HAP-1 (cell line): ENCODE measurements at regions not wholly inside any gene's neighbourhood (a gene's known extent, or its start where the extent isn't known, plus 50 kb on each side); places are given as distances from the start of the nearest gene placed in this dataset.

Experiments
- DNase-seq, 2 experiments: peaks; one replicate each; pipeline ENCODE4 v3.0.0-alpha.2; 2016 to 2020; ENCODE audit warnings: low spot score in 2 of 2
- H3K27me3 ChIP-seq: fragments of 250-450 bp; sonication (Bioruptor Pico); 2 replicates; pipeline ENCODE4 v1.5.1; 2020; ENCODE audit warnings: low read depth, mild to moderate bottlenecking, moderate library complexity
- H3K36me3 ChIP-seq: fragments of 250-450 bp; sonication (Bioruptor Pico); replicated peaks from 2 replicates; pipeline ENCODE4 v1.5.1; 2020; ENCODE audit warnings: mild to moderate bottlenecking
- H3K4me1 ChIP-seq: fragments of 250-450 bp; sonication (Bioruptor Pico); 2 replicates; pipeline ENCODE4 v1.5.1; 2020; ENCODE audit warnings: mild to moderate bottlenecking
- H3K4me3 ChIP-seq: fragments of 250-450 bp; sonication (Bioruptor Pico); 2 replicates; pipeline ENCODE4 v1.5.1; 2020; ENCODE audit warnings: mild to moderate bottlenecking, moderate library complexity
- H3K9me3 ChIP-seq: fragments of 250-450 bp; sonication (Bioruptor Pico); 2 replicates; pipeline ENCODE4 v1.5.1; 2020; ENCODE audit warnings: mild to moderate bottlenecking, moderate library complexity
- in situ Hi-C: fragments of 300-500 bp; cut with MboI; formaldehyde crosslinking; loops from 3 replicates; pipeline ENCODE4 v1.14.3; 2020; ENCODE audit warnings: low sequenced_read_pairs, inconsistent platforms, mixed read lengths

GRCh38 chr1:98066911-98067310 is 146.1 kb upstream of the DPYD start:
- Histone ChIP-seq H3K27me3 (no peaks in the 10 kb centered on the region), H3K4me1 (no peaks in the 10 kb centered on the region; the same call in 1 of the 2 replicates), H3K36me3 (no peaks in the 10 kb centered on the region), H3K4me3 (no peak overlapping the region), H3K9me3 (no peaks in the 10 kb centered on the region)
- DNase-seq, result no peak
- in situ Hi-C loops, result no loop called here

GRCh38 chr1:98059620-98060019 is 138.8 kb upstream of the DPYD start:
- no peak for DNase-seq
- H3K4me1 ChIP-seq, result no peaks in the 10 kb centered on the region
- no peaks in the 10 kb centered on the region for H3K36me3 ChIP-seq
- no peak overlapping the region for H3K4me3 ChIP-seq
- H3K27me3 ChIP-seq, result peaks cover 10% of the 10 kb centered on the region; the same call in 1 of the 2 replicates
- in situ Hi-C loops, result no loop called here
- no peaks in the 10 kb centered on the region for H3K9me3 ChIP-seq

- peaks cover 1% of the 10 kb centered on the region for H3K4me1 ChIP-seq
- in situ Hi-C loops, result no loop called here
- DNase-seq, result no peak
- H3K9me3 ChIP-seq, result no peaks in the 10 kb centered on the region
- H3K4me3 ChIP-seq, result no peak overlapping the region
- H3K27me3 ChIP-seq, result peaks cover 10% of the 10 kb centered on the region; the same call in 1 of the 2 replicates
- no peaks in the 10 kb centered on the region for H3K36me3 ChIP-seq
Measured at GRCh38 chr1:98058676-98059075, 137.8 kb upstream of the DPYD start.

GRCh38 chr1:98057236-98057910 is 136.5 kb upstream of the DPYD start:
- H3K4me3 ChIP-seq, result no peak overlapping the region
- no peak for DNase-seq
- in situ Hi-C loops, result no loop called here
- H3K4me1 ChIP-seq, result peaks cover 11% of the 10 kb centered on the region
- no peaks in the 10 kb centered on the region for H3K9me3 ChIP-seq
- peaks cover 10% of the 10 kb centered on the region; the same call in 1 of the 2 replicates for H3K27me3 ChIP-seq
- no peaks in the 10 kb centered on the region for H3K36me3 ChIP-seq

- in situ Hi-C loops, result no loop called here
- H3K4me1 ChIP-seq, result peaks cover 11% of the 10 kb centered on the region
- peaks cover 10% of the 10 kb centered on the region; the same call in 1 of the 2 replicates for H3K27me3 ChIP-seq
- no peaks in the 10 kb centered on the region for H3K9me3 ChIP-seq
- no peaks in the 10 kb centered on the region for H3K36me3 ChIP-seq
- H3K4me3 ChIP-seq, result no peak overlapping the region
- DNase-seq, result no peak
Measured at GRCh38 chr1:98056781-98057180, 135.9 kb upstream of the DPYD start.

GRCh38 chr1:98055457-98055856 is 134.6 kb upstream of the DPYD start:
- H3K4me3 ChIP-seq, result no peak overlapping the region
- in situ Hi-C loops, result no loop called here
- H3K4me1 ChIP-seq, result peaks cover 11% of the 10 kb centered on the region
- no peaks in the 10 kb centered on the region for H3K36me3 ChIP-seq
- no peaks in the 10 kb centered on the region for H3K9me3 ChIP-seq
- no peak for DNase-seq
- peaks cover 8% of the 10 kb centered on the region; the same call in 1 of the 2 replicates for H3K27me3 ChIP-seq

GRCh38 chr1:98054786-98055185 is 134.0 kb upstream of the DPYD start:
- DNase-seq, result no peak
- no peaks in the 10 kb centered on the region for H3K9me3 ChIP-seq
- in situ Hi-C loops, result no loop called here
- no peaks in the 10 kb centered on the region for H3K36me3 ChIP-seq
- peaks cover 11% of the 10 kb centered on the region for H3K4me1 ChIP-seq
- H3K27me3 ChIP-seq, result peaks cover 7% of the 10 kb centered on the region
- no peak overlapping the region for H3K4me3 ChIP-seq

GRCh38 chr1:98054367-98054701 is 133.5 kb upstream of the DPYD start:
- in situ Hi-C loops, result no loop called here
- Histone ChIP-seq H3K27me3 (peaks cover 11% of the 10 kb centered on the region), H3K36me3 (no peaks in the 10 kb centered on the region), H3K4me3 (no peak overlapping the region), H3K9me3 (no peaks in the 10 kb centered on the region), H3K4me1 (peaks cover 11% of the 10 kb centered on the region)
- no peak for DNase-seq

- H3K4me3 ChIP-seq, result peak overlapping the region; percentile 23
- H3K36me3 ChIP-seq, result no peaks in the 10 kb centered on the region
- peaks cover 13% of the 10 kb centered on the region for H3K27me3 ChIP-seq
- peaks cover 11% of the 10 kb centered on the region for H3K4me1 ChIP-seq
- peak; percentile 34 to 77 for DNase-seq
- in situ Hi-C loops, result no loop called here
- no peaks in the 10 kb centered on the region for H3K9me3 ChIP-seq
Measured at GRCh38 chr1:98053471-98054366, 132.9 kb upstream of the DPYD start.

- peaks cover 11% of the 10 kb centered on the region for H3K4me1 ChIP-seq
- H3K4me3 ChIP-seq, result no peak overlapping the region
- in situ Hi-C loops, result no loop called here
- H3K36me3 ChIP-seq, result no peaks in the 10 kb centered on the region
- peaks cover 24% of the 10 kb centered on the region for H3K27me3 ChIP-seq
- no peaks in the 10 kb centered on the region for H3K9me3 ChIP-seq
- peak; percentile 45 to 77 for DNase-seq
Measured at GRCh38 chr1:98051065-98051675, 130.3 kb upstream of the DPYD start.

GRCh38 chr1:98049370-98050135 is 128.7 kb upstream of the DPYD start:
- Histone ChIP-seq H3K4me1 (peaks cover 11% of the 10 kb centered on the region), H3K36me3 (no peaks in the 10 kb centered on the region), H3K27me3 (peaks cover 36% of the 10 kb centered on the region), H3K4me3 (no peak overlapping the region), H3K9me3 (no peaks in the 10 kb centered on the region)
- in situ Hi-C loops, result no loop called here
- DNase-seq, result no peak

- peaks cover 11% of the 10 kb centered on the region for H3K4me1 ChIP-seq
- no peak for DNase-seq
- H3K9me3 ChIP-seq, result no peaks in the 10 kb centered on the region
- H3K27me3 ChIP-seq, result peaks cover 41% of the 10 kb centered on the region
- H3K36me3 ChIP-seq, result no peaks in the 10 kb centered on the region
- in situ Hi-C loops, result no loop called here
- no peak overlapping the region for H3K4me3 ChIP-seq
Measured at GRCh38 chr1:98048751-98049325, 128.0 kb upstream of the DPYD start.

GRCh38 chr1:98048244-98048643 is 127.4 kb upstream of the DPYD start:
- no peaks in the 10 kb centered on the region for H3K9me3 ChIP-seq
- peak; percentile 21 to 80 for DNase-seq
- H3K4me3 ChIP-seq, result no peak overlapping the region
- peaks cover 5% of the 10 kb centered on the region for H3K4me1 ChIP-seq
- H3K36me3 ChIP-seq, result no peaks in the 10 kb centered on the region
- H3K27me3 ChIP-seq, result peaks cover 42% of the 10 kb centered on the region
- in situ Hi-C loops, result no loop called here
